HUES6 (cell line): ENCODE measurements at regions not wholly inside any gene's neighbourhood (a gene's known extent, or its start where the extent isn't known, plus 50 kb on each side); places are given as distances from the start of the nearest gene placed in this dataset.
"Not testable (repeated sequence)": the region's sequence is repeated elsewhere in the genome, so short reads cannot be mapped to it uniquely, and the experiment has no call there.

Source experiments
- H3K27ac ChIP-seq: 2 replicates; pipeline ENCODE4 v1.7.0; 2013; ENCODE audit warnings: low read depth, mild to moderate bottlenecking, low read length, inconsistent platforms
- H3K27me3 ChIP-seq: 2 replicates; pipeline ENCODE4 v1.6.1; 2013; ENCODE audit warnings: low read length; ENCODE audit not compliant: control insufficient read depth, insufficient read depth
- H3K36me3 ChIP-seq: 2 replicates; pipeline ENCODE4 v1.6.1; 2013; ENCODE audit warnings: low read length; ENCODE audit not compliant: control insufficient read depth, insufficient read depth
- H3K4me1 ChIP-seq: 2 replicates; pipeline ENCODE4 v1.6.1; 2013; ENCODE audit warnings: low read length; ENCODE audit not compliant: control insufficient read depth, insufficient read depth
- H3K4me3 ChIP-seq: 2 replicates; pipeline ENCODE4 v1.5.1; 2013; ENCODE audit warnings: low read depth, low read length
- H3K9ac ChIP-seq: one replicate; pipeline ENCODE4 v1.6.1; 2013; ENCODE audit warnings: mild to moderate bottlenecking, low read length
- H3K9me3 ChIP-seq: 2 replicates; pipeline ENCODE4 v1.6.1; 2013; ENCODE audit warnings: low read depth, low read length; ENCODE audit not compliant: control insufficient read depth, insufficient read depth

DNA sequence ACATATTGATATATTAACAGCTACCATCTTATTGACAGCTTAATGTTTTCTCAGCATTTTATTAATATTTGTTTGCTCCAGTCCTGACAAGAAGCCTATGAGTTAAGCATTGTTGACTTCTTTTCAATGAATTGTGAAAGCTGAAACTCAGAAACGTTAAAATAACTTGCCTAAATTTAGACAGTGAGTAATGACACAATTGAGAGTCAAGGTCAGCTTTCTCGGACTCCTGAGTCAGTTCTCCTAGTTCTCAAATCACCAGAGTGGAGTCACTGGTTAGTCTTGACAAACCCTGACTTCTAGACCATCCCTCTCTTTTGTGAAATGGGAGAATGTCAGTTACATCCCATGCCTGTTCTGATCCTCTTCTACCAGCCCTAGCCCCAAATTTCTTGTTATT lies 222.7 kb upstream of the ACO1 start:
- Histone ChIP-seq H3K9me3 (no peaks in the 10 kb centered on the region), H3K9ac (no peak overlapping the region), H3K27ac (no peak overlapping the region)

DNA sequence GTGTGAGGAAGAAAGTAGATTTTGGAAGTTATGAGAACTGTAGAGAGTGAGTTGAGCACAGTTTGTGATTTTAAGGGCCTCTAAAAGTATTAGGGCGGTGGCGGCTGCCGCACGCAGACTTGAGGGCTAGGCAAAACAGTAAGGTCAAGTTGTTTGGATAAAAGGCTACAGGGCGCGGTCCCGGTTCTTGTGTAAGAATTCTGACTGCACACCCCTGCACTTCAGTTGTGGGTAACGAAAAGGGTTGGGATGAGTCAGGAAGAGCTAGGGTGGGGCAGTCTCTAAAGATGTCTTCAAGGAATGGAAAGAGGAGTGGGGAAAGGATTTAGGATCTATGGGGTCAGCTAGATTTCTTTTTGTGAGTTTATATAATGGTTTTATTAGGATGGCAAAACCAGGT lies 218.1 kb upstream of the ACO1 start:
- H3K4me3 ChIP-seq, H3K27ac ChIP-seq, H3K9me3 ChIP-seq, H3K9ac ChIP-seq, H3K36me3 ChIP-seq, H3K4me1 ChIP-seq, H3K27me3 ChIP-seq: not testable (repeated sequence)

More for the DNA sequence above, 222.7 kb upstream of the ACO1 start:
- Histone ChIP-seq H3K4me1 (0 out of 2 replicates have a peak, but pooled peaks cover 3% of the 10 kb centered on the region), H3K36me3 (no peaks in the 10 kb centered on the region), H3K4me3 (no peak overlapping the region), H3K27me3 (no peaks in the 10 kb centered on the region)

DNA sequence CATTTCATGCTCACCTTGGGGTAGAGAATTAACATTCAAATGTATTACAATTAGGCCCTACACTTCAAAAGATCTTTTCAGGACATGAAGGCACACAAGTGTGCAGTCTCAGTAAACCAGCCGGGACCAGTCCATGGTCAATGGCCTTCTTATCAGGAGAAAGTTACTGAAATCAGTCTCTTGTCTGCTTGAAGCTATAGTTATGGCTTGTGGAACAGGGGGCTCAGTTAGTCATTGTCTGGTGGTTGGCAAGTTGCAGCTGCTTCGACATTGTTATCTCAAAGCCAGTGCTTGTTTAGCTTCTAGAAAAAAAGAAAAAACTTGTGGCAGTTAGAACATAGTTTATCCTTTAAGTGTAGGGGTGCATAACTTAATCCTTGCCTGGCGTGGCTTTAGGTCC lies 213.1 kb upstream of the ACO1 start:
- Histone ChIP-seq H3K4me1 (peaks cover 5% of the 10 kb centered on the region; the same call in 1 of the 2 replicates), H3K9me3 (no peaks in the 10 kb centered on the region), H3K4me3 (no peak overlapping the region), H3K27ac (no peak overlapping the region), H3K9ac (no peak overlapping the region), H3K27me3 (no peaks in the 10 kb centered on the region), H3K36me3 (no peaks in the 10 kb centered on the region)

DNA sequence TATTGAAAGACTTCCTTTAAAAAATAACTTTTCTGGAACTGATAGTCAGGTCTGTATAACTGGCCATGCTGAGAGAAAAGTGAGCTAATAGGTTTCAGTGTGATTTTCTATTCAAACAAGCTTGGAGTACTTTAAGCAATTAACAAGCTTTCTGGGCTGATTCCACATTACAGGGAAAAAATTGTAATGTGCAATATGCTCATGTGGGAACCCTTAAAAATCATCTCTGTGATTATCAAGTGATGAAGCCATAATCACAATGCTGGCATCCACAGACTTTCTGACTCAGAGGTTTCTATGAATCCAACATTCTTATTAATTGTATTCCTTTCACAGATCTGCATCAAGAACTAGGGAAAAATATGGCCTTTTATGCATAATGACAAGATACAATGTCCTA lies 212.2 kb upstream of the ACO1 start:
- Histone ChIP-seq H3K27ac (no peak overlapping the region), H3K27me3 (no peaks in the 10 kb centered on the region), H3K4me1 (peaks cover 5% of the 10 kb centered on the region; the same call in 1 of the 2 replicates), H3K9ac (no peak overlapping the region), H3K4me3 (no peak overlapping the region), H3K36me3 (no peaks in the 10 kb centered on the region), H3K9me3 (no peaks in the 10 kb centered on the region)

DNA sequence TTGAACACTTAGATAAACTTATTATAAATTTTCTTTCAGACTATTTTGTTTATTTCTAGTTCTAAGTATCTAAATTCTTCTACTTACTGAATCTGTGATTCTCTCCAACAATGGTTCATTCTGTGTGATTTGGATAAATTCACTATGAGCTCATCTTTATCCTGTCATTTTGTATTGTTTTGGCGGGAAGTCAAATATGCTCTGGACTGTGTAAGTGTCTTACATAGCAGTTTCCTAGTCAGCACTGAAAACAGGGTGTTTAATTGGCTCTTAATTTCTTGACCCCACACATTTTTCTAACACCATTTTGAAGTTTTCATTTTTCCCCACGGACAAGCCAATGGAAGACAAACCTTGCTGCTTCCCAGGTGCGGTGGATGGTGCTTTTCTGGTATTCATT lies 207.0 kb upstream of the ACO1 start:
- Histone ChIP-seq H3K27me3 (no peaks in the 10 kb centered on the region), H3K36me3 (no peaks in the 10 kb centered on the region), H3K4me1 (no peaks in the 10 kb centered on the region), H3K9ac (no peak overlapping the region), H3K9me3 (no peaks in the 10 kb centered on the region), H3K4me3 (no peak overlapping the region), H3K27ac (no peak overlapping the region)

DNA sequence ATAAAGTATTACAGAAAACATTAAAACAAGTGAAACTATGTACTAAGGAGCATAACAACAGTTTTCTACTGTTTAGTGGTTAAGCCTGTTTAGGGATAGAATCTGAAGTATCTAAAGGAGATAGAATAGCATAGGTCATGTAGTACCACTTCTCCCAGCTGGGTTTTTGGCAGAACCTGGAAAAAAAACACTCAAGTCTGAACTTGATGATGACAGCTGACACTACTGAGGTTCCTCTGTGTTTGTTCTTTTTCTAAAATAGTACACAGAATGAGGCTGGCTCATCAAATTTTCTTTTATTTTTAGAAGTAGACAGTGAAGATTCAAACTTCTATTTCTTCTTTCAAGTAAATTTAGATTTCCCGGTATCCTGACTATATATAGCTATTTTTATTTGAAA lies 203.8 kb upstream of the ACO1 start:
- no peaks in the 10 kb centered on the region for H3K4me1 ChIP-seq
- no peaks in the 10 kb centered on the region for H3K36me3 ChIP-seq
- no peaks in the 10 kb centered on the region for H3K27me3 ChIP-seq

DNA sequence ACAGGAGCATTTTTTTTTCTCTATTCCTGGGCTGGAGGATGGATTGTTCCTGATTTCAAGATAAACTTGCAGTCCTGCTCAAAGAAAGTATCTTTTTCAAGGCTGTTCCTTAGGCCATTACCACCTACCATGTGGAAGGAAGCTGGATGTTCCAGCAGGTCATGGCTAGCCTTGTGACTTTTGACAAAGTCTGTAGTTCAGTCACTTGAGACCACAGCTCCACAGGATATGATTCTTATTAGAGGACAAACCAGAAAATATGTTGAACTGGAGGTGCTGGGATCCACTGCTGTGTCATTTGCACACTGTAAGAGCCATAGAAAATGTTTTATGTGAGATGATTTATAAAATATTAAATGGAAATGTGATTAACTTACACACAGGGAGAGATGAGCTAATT lies 184.2 kb upstream of the ACO1 start:
- Histone ChIP-seq H3K9me3 (no peaks in the 10 kb centered on the region), H3K4me3 (no peak overlapping the region), H3K9ac (no peak overlapping the region), H3K4me1 (no peaks in the 10 kb centered on the region), H3K36me3 (no peaks in the 10 kb centered on the region), H3K27ac (no peak overlapping the region), H3K27me3 (no peaks in the 10 kb centered on the region)

More for the DNA sequence above, 203.8 kb upstream of the ACO1 start:
- no peaks in the 10 kb centered on the region for H3K9me3 ChIP-seq
- H3K27ac ChIP-seq: no peak overlapping the region
- no peak overlapping the region for H3K4me3 ChIP-seq
- no peak overlapping the region for H3K9ac ChIP-seq

DNA sequence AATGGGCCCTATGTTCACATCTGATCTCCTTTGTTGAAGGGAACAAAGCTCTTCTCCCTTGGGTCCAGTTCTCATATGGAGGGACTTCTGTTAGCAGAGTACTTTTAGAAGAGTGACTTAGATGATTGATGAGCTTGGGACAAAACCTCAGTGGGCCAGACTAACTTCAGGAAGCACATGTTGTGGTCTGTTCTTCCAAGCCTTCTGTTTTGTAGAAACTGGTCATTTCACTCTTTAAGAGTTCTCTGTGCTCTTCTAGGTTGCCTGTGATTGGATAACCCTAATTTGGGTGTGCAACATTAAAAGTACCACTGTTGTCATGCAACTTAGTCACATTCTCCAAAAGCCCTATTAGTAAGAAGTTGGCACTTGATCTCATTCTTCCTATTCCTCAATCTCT lies 183.5 kb upstream of the ACO1 start:
- Histone ChIP-seq H3K27ac (no peak overlapping the region), H3K9ac (no peak overlapping the region), H3K9me3 (no peaks in the 10 kb centered on the region), H3K4me3 (no peak overlapping the region), H3K27me3 (no peaks in the 10 kb centered on the region), H3K36me3 (no peaks in the 10 kb centered on the region), H3K4me1 (no peaks in the 10 kb centered on the region)

DNA sequence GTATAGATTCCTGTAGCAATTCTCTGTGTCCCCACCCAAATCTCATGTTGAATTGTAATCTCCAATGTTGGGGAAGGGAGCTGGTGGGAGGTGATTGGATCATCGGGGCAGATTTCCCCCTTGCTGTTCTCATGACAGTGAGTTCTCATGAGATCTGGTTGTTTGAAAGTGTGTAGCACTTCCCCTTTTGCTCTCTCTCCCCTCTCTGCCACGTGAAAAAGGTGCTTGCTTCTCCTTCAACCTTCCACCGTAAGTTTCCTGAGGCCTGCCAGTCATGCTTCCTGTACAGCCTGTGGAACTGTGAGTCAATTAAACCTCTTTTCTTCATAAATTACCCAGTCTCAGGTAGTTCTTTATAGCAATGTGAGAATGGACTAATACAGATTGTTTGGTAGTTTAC lies 175.3 kb upstream of the ACO1 start:
- H3K9ac ChIP-seq, H3K36me3 ChIP-seq, H3K4me1 ChIP-seq, H3K4me3 ChIP-seq, H3K27ac ChIP-seq, H3K9me3 ChIP-seq, H3K27me3 ChIP-seq: not testable (repeated sequence)

DNA sequence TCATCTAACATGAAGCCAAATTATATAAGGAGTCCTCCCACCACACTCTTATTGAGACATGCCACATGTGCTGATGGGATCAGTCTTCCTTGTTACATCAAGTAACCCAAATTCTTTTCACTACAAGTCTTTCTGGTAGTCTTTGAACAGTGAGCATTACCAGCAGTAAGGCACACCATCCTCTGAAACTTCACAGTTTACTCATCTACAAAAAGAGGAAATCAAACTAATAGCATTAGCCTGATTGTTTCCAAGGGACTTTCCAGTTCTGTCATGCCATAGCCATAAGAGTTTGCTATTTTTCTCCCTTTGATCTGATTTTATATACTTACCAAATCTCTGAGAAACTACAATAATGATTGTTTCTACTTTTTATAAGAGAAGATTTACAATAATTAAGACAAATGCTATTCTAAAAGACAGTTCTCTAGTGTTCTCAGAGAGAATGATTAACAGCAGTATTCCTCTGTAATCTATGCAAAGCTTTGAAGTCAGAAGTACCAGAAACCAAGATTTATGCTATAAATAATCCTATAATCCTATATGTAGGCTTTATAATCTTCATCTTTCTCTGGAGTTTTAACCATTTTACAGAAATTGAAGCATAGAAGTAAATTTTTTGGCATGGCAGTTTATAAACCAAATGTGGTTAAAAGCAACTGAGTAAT lies 166.2 kb upstream of the ACO1 start:
- Histone ChIP-seq H3K36me3 (no peaks in the 10 kb centered on the region), H3K4me1 (no peaks in the 10 kb centered on the region; the same call in 1 of the 2 replicates), H3K4me3 (no peak overlapping the region), H3K9me3 (no peaks in the 10 kb centered on the region), H3K9ac (no peak overlapping the region), H3K27ac (no peak overlapping the region), H3K27me3 (no peaks in the 10 kb centered on the region)

DNA sequence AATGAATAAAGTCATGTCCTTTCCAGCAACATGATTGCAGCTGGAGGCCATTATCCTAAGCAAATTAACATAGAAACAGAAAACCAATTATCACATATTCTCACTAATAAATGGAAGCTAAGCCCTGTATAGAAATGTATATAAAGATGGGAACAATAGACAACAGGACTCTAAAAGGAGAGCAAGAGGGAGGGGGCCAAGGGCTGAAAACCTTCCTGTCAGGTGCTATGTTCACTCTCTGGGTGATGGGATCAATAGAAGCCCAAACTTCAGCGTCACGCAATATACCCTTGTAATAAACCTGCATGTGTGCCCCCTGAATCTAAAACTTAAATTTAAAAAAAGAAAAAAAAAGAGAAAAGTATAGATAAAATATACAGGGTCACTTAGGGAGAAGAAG lies 163.7 kb upstream of the ACO1 start:
- no peak overlapping the region for H3K4me3 ChIP-seq

DNA sequence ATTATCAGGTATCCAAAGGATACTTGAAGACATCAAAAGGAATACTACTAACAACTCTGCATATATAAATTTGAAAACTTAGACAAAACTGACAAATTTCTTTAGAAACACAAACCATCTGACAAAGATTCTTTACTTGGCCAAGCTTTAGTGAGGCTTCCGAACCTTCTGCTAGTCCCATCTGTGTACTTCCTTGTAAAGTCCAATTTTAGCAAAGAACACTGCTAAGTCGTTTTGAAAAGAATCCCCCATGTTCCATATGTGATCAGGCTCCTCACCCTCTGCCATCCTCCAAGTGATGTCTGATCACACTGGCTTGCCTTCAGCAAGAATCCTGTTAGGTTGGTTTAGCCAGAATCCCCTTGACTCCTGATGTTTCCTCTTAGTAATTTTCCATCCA lies 150.0 kb upstream of the ACO1 start:
- Histone ChIP-seq H3K4me3 (no peak overlapping the region), H3K27me3 (no peaks in the 10 kb centered on the region), H3K36me3 (no peaks in the 10 kb centered on the region), H3K9me3 (peaks cover 9% of the 10 kb centered on the region), H3K4me1 (no peaks in the 10 kb centered on the region), H3K9ac (no peak overlapping the region), H3K27ac (no peak overlapping the region)

More for the DNA sequence above, 163.7 kb upstream of the ACO1 start:
- H3K27ac ChIP-seq: no peak overlapping the region
- H3K9ac ChIP-seq: no peak overlapping the region
- no peaks in the 10 kb centered on the region; the same call in 1 of the 2 replicates for H3K4me1 ChIP-seq
- H3K9me3 ChIP-seq: no peaks in the 10 kb centered on the region
- no peaks in the 10 kb centered on the region for H3K27me3 ChIP-seq
- no peaks in the 10 kb centered on the region for H3K36me3 ChIP-seq
